Small intestine (tissue), 7 donors: ENCODE measurements at regions not wholly inside any gene's neighbourhood (a gene's known extent, or its start where the extent isn't known, plus 50 kb on each side); places are given as distances from the start of the nearest gene placed in this dataset.
"Not testable (repeated sequence)": the region's sequence is repeated elsewhere in the genome, so short reads cannot be mapped to it uniquely, and the experiment has no call there.

ENCODE experiments used
- DNase-seq, 2 donors: peaks; one replicate each; pipeline versions ENCODE4 v3.0.0 to v3.0.0-alpha.2; 2013
- FAIRE-seq: peaks from 2 replicates; lab custom pipeline; 2012; peaks lifted over from hg19 to GRCh38; lab: Jason Lieb, UNC
- H3K27ac ChIP-seq, 3 donors: one replicate each; pipeline ENCODE4 v1.5.1; 2013; ENCODE audit warnings: low read length in 2 of 3, mild to moderate bottlenecking in 2 of 3, control low read depth in 1 of 3, inconsistent platforms in 1 of 3, low read depth in 1 of 3, moderate library complexity in 1 of 3
- H3K27me3 ChIP-seq, 3 donors: one replicate each; pipeline ENCODE4 v1.6.1; 2013; ENCODE audit warnings: low read length in 3 of 3, inconsistent platforms in 1 of 3; ENCODE audit not compliant: control insufficient read depth in 3 of 3, insufficient read depth in 3 of 3
- H3K36me3 ChIP-seq, 3 donors: one replicate each; pipeline ENCODE4 v1.6.1; 2013; ENCODE audit warnings: low read length in 3 of 3, inconsistent platforms in 1 of 3, low read depth in 1 of 3, mild to moderate bottlenecking in 1 of 3, moderate library complexity in 1 of 3; ENCODE audit not compliant: control insufficient read depth in 3 of 3, insufficient read depth in 2 of 3
- H3K4me1 ChIP-seq, 3 donors: one replicate each; pipeline ENCODE4 v1.6.1; 2013; ENCODE audit warnings: low read length in 2 of 3, inconsistent platforms in 1 of 3, low read depth in 1 of 3, mild to moderate bottlenecking in 1 of 3, moderate library complexity in 1 of 3; ENCODE audit not compliant: control insufficient read depth in 3 of 3, insufficient read depth in 2 of 3
- H3K4me3 ChIP-seq, 3 donors: one replicate each; pipeline ENCODE4 v1.5.1; 2013; ENCODE audit warnings: low read length in 3 of 3, control low read depth in 1 of 3, inconsistent platforms in 1 of 3, low read depth in 1 of 3, mild to moderate bottlenecking in 1 of 3, moderate library complexity in 1 of 3
- H3K9me3 ChIP-seq, 2 donors: one replicate each; pipeline ENCODE4 v1.6.1; 2013; ENCODE audit warnings: low read depth in 1 of 2, low read length in 1 of 2; ENCODE audit not compliant: control insufficient read depth in 2 of 2, insufficient read depth in 1 of 2
- WGBS, 3 donors: extraction: QIAGEN DNeasy Blood & Tissue Kit; methylation state at CpG; one replicate each; pipeline ENCODE4 v1.1.7; 2013; 5-methylcytosine and 5-hydroxymethylcytosine counted together
- donor health status: healthy with polysubstance abuse.
- donor health status: control.
- donor health status: control.
- donor health status: Bipolar disorder and iron deficiency.
- donor health status: healthy.

- H3K27ac ChIP-seq = no peak overlapping the region
- H3K9me3 ChIP-seq = no peaks in the 10 kb centered on the region
- no peak overlapping the region for H3K4me3 ChIP-seq
- no peaks in the 10 kb centered on the region for H3K27me3 ChIP-seq
- H3K4me1 ChIP-seq = no peaks in the 10 kb centered on the region
- no peak for DNase-seq
- 82 to 84% (median 83%) methylated on average over 1 of the region's 1 CpG for WGBS, 3 donors
- no peaks in the 10 kb centered on the region for H3K36me3 ChIP-seq
- FAIRE-seq = no peak
Measured at GRCh38 chr5:83831834-83832233, 111.2 kb upstream of the HAPLN1 start.

GRCh38 chr5:83827111-83827557, 106.5 kb upstream of the HAPLN1 start:
- no peak overlapping the region for H3K4me3 ChIP-seq
- H3K36me3 ChIP-seq = no peaks in the 10 kb centered on the region
- no peaks in the 10 kb centered on the region for H3K9me3 ChIP-seq
- no peak for FAIRE-seq
- H3K4me1 ChIP-seq = no peaks in the 10 kb centered on the region
- WGBS, 3 donors = 20 to 80% (median 33%) methylated on average over 1 of the region's 1 CpG
- H3K27ac ChIP-seq = no peak overlapping the region
- no peak for DNase-seq
- no peaks in the 10 kb centered on the region for H3K27me3 ChIP-seq

- H3K36me3 ChIP-seq = no peaks in the 10 kb centered on the region
- H3K9me3 ChIP-seq = no peaks in the 10 kb centered on the region
- 72 to 79% (median 75%) methylated on average over 1 of the region's 1 CpG for WGBS, 3 donors
- DNase-seq = no peak
- no peak overlapping the region for H3K4me3 ChIP-seq
- no peak for FAIRE-seq
- H3K4me1 ChIP-seq = no peaks in the 10 kb centered on the region
- H3K27me3 ChIP-seq = no peaks in the 10 kb centered on the region
- no peak overlapping the region for H3K27ac ChIP-seq
Measured at GRCh38 chr5:83817591-83817990, 96.9 kb upstream of the HAPLN1 start.

GRCh38 chr5:83815661-83816060, 95.0 kb upstream of the HAPLN1 start:
- WGBS, 3 donors = 43 to 52% (median 48%) methylated on average over 2 of the region's 2 CpGs
- H3K4me1 ChIP-seq = no peaks in the 10 kb centered on the region
- DNase-seq (no peak), FAIRE-seq (no peak)
- H3K4me3 ChIP-seq = no peak overlapping the region
- no peaks in the 10 kb centered on the region for H3K9me3 ChIP-seq
- no peaks in the 10 kb centered on the region for H3K27me3 ChIP-seq
- no peaks in the 10 kb centered on the region for H3K36me3 ChIP-seq
- H3K27ac ChIP-seq = no peak overlapping the region

GRCh38 chr5:83810511-83810910, 89.9 kb upstream of the HAPLN1 start:
- Histone ChIP-seq H3K27ac (no peak overlapping the region), H3K9me3 (no peaks in the 10 kb centered on the region), H3K27me3 (no peaks in the 10 kb centered on the region), H3K4me3 (no peak overlapping the region), H3K4me1 (no peaks in the 10 kb centered on the region), H3K36me3 (no peaks in the 10 kb centered on the region)
- WGBS, 3 donors = 86 to 95% (median 91%) methylated on average over 1 of the region's 1 CpG
- DNase-seq (no peak), FAIRE-seq (no peak)

DNA sequence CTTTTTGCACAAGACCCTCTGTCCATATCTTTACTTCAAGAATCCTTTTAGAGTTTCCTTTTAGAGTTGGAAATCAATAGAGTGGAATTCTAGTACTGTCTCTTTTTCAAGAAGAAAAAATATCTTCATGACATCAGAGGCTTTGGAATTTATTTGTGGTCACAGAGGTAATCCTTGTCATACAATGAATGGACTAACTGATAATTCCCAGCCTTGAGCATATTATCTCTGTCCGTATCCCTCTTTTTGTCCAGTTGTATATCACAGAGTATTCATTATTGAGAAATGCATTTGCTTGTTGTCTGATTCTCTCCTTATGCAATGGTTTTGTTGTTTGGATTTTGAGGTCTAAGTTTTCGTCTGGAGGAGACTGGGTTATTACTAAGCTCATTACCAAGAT, 82.0 kb upstream of the HAPLN1 start:
- Histone ChIP-seq H3K27me3 (no peaks in the 10 kb centered on the region), H3K9me3 (no peaks in the 10 kb centered on the region), H3K4me1 (no peaks in the 10 kb centered on the region), H3K4me3 (no peak overlapping the region), H3K36me3 (no peaks in the 10 kb centered on the region), H3K27ac (no peak overlapping the region)
- DNase-seq (no peak), FAIRE-seq (no peak)
- 79 to 92% (median 91%) methylated on average over 2 of the region's 2 CpGs for WGBS, 3 donors

- WGBS, 3 donors = 66 to 90% (median 84%) methylated on average over 2 of the region's 2 CpGs
- Histone ChIP-seq H3K4me1 (no peaks in the 10 kb centered on the region), H3K4me3 (no peak overlapping the region), H3K9me3 (no peaks in the 10 kb centered on the region), H3K27ac (no peak overlapping the region), H3K27me3 (no peaks in the 10 kb centered on the region), H3K36me3 (no peaks in the 10 kb centered on the region)
- DNase-seq = no peak
- FAIRE-seq = no peak
Measured at GRCh38 chr5:83800201-83800600, 79.5 kb upstream of the HAPLN1 start.

DNA sequence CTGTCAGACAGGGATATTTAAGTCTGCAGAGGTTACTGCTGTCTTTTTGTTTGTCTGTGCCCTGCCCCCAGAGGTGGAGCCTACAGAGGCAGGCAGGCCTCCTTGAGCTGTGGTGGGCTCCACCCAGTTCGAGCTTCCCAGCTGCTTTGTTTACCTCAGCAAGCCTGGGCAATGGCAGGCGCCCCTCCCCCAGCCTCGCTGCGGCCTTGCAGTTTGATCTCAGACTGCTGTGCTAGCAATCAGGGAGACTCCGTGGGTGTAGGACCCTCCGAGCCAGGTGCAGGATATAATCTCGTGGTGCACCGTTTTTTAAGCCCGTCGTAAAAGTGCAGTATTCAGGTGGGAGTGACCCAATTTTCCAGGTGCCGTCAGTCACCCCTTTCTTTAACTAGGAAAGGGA, 78.4 kb upstream of the HAPLN1 start:
- H3K9me3 ChIP-seq, H3K4me1 ChIP-seq, FAIRE-seq, H3K36me3 ChIP-seq, DNase-seq, H3K4me3 ChIP-seq, H3K27me3 ChIP-seq, H3K27ac ChIP-seq: not testable (repeated sequence)
- WGBS, 3 donors = 34 to 57% (median 36%) methylated on average over 8 to 11 of the region's 11 CpGs

DNA sequence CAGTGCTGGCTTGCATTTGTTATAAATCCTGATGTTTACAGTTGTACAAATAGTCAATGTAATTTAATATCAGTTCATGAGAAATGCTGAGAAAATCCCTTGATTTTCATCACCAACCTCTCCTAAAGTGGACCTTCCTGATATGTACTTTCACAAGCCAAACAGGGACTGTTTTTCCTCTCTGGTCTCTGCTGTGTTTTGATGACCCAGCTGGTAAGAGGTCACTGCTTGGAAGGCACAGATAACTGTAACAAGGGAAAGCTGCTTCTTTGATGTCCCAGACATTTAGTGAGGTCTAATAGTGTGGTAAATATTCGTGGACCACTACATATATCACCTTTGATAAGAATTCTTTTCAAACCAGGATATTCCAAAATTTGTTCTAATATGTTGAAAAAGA, 68.7 kb upstream of the HAPLN1 start:
- Histone ChIP-seq H3K36me3 (no peaks in the 10 kb centered on the region), H3K27me3 (no peaks in the 10 kb centered on the region), H3K4me3 (no peak overlapping the region), H3K27ac (no peak overlapping the region), H3K9me3 (no peaks in the 10 kb centered on the region), H3K4me1 (no peaks in the 10 kb centered on the region)
- FAIRE-seq (no peak), DNase-seq (no peak)
- WGBS, 3 donors = 26 to 31% (median 27%) methylated on average over 1 of the region's 1 CpG
